ENCODE measurements at regions not wholly inside any gene's neighbourhood (a gene's known extent, or its start where the extent isn't known, plus 50 kb on each side); places are given as distances from the start of the nearest gene placed in this dataset.

DNA sequence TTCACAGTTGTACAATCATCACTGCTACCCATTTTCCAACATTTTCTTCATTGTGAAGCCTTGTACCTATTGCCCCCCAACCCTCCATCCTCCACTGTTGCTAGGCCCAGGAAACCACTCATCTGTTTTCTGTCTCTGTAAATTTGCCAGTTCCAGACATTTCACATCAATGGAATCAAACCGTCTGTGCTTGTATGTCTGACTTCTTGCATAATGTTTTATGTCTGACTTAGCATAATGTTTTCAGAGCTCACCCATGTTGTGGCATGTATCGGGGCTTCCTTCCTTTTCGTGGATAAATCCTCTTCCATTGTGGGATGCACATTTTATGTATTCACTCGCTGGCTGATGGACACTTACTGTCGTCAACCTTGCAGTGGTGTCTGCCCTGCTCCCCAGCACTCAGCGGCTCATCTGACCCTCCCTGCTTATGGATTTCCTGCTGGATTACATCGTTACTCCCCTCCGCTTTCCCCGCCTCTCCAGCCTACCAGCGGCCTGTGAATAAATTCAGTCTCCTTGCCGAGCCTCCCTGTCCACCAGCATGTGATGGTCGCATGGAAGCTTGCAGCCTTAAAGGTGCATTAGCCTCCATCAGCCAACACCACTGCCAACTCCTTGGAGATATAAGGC is 727.6 kb upstream of the TMEM132C start:
- no peak for DNase-seq (ENCODE audit: low read depth)

DNA sequence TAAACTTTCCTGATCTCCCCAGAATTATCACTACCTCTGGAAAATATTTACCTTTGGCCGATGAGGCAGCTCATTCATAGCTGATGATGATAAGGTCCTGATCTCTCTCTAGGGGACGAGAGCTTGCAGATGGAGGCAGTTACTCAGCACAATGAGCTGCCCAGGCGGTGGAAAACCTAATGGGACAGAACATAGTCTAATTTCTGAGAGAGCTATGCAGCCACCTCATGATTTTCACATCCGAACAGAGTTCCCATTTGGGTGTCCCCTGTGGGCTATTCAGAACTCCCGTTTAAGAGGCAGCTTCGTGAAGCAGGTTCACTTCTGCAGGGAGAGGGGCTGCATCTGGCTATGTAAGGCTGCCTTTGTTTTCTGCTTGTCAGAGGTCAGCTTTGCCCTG is 724.6 kb upstream of the TMEM132C start:
- DNase-seq (ENCODE audit: low read depth), result no peak

DNA sequence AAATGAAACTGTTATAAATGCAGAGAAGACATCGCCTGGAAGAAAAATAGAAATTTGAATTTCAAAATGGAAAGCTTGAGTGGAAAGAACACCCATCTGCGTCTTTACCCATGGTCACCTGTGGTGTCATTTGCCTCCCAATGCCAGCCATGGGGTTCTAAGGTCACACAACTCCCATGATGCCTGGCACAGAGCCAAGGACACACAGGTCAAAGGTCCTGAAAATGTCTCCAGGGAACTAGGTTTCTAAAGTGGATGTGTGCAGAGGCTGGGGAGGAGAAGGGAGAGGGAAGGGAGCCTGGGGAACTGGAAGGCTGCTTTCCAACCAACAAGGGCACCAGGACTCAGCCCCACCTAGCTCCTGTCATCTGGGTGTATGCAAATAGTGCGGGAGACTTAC is 724.0 kb upstream of the TMEM132C start:
- no peak for DNase-seq (ENCODE audit: low read depth)

DNA sequence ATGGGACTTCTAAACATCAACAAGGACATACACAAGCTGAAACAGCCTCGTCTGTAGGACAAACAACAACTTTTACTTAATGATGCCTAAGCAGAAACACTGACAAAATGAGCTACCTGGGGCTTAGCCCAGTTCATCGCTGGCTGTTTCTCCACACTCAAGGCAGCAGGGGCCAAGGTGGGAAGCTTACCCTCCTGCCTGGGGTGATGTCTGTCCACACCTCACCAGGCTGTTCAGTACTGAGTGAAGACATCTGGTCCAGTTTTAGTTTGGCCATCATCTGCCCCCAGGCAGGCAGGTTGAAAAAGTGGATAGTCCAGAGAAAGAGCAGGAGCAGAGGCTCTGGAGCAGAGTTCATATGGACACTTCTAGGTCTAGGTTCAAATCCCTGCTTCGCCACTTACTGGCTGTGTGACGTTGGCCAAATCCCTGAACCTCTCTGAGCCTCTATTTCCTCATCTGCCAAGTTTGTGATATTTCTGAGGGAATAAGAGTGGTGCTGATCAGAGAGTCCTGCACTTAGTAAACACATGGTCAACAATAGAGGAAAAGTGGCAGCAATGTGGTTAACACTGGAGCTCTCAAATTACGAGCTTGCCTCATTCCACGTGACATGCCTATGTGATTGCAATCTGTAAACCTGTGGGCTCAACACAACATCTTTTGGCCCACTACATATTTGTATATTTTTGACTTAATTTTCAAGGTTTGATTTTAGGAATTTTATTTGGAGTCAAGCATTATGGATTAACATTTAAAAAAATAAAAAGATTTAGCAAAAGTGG is 720.1 kb upstream of the TMEM132C start:
- DNase-seq (ENCODE audit: low read depth), result no peak

DNA sequence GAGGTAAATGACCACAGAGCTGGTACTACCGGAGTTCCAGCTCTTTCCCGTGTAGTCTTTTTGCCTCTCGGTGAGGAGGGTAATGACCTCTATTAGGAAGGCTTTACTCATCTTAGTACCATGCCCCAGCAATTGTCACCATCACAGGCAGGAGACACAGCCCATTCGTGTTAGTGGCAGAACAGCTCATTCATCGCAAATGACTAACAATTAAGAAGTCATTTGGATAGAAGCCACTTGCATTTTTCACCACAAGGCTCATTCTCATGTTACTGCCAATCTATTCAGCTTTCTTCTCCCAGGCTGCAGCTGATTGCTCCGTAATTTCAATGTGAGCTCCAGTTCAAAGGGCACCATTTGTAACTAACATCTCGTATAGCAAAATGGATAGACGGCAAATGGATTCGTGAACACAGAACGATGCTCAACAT is 718.8 kb upstream of the TMEM132C start:
- no peak for DNase-seq (ENCODE audit: low read depth)

DNA sequence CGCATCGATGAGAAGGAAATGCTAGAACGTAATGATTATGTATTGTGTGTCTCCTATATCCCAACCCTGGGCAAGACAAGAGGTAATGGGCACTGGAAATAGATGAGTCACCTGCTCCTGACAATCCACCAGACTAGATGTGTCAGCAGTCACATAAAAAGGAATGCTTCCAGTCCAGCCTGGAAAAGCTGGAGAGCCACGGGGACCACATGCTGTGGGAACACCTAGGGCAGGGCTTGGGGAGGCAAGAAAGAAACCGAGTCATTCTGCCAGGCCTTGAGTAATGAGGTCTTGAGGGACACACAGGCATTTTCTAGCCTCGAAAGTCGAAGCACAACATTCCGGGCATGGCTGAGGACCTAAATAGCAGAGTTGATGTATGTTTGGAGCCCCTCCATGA is 716.7 kb upstream of the TMEM132C start:
- DNase-seq (ENCODE audit: low read depth), result no peak

DNA sequence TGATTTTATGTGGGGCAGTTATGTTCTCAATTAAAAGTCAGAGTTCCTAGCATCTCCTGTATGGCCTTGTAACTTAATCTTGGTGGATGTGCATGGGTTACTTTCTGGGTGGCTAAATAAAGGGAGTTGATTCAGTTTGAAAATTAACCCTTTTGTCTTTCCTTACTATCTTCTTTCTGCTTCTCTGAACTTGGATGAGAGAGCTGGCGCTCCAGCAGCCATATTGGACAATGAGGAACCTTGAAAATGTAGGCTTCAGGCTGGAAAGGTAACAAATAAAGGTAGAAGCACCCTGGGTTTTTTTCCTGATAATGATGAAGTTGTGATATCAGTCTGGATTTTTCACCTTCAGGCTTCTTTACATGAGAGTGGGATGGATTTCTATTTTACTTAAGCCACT is 714.1 kb upstream of the TMEM132C start:
- DNase-seq (ENCODE audit: low read depth), result no peak

DNA sequence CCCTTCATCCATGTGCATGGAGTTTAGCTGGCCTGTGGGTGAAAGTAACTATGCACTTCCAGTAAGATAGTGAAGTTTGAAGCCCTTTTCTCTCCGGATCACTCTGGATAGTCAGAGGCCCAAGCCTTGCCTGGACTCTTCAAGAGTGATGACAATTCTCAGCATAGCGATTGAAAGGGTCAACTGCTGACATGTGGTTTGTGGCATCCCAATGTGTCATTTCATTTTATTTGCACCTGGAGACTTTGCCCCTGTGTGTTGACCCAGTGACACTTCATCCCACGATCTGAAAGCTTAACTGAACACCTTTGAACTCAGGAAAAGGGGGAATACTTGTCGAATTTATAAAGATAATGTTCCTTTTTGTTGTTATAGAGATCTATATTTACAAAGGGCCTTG is 711.9 kb upstream of the TMEM132C start:
- no peak for DNase-seq (ENCODE audit: low read depth)

DNA sequence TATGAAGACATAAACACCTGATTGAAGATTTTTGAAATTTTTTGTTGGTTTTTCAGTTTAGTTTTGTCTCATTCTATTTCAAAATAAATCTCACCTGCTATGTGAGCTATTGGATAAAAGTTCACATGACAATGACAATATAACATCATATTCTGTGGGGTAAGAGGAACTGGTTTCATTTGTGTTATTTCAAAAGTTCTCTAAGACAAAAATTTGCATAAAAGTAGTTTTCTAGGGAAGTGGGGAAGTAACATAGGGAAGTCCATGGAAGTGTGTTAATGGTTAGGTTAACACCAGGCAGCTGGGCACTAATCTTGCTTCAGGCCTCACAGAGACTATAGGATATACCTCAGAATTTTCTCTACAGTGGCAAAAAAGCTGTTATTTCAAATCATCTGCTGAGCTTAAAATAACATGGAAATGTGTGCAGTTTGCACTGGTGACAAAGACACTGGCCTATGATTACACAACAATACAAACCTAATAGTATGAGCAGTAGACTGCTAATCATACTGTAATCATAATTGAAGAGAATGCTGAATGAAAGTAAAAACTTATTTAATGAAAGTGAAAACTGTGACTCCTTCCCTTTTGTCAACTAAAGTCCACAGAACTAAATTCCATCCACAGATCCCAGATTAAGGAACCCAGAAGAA is 710.6 kb upstream of the TMEM132C start:
- DNase-seq (ENCODE audit: low read depth), result no peak

DNA sequence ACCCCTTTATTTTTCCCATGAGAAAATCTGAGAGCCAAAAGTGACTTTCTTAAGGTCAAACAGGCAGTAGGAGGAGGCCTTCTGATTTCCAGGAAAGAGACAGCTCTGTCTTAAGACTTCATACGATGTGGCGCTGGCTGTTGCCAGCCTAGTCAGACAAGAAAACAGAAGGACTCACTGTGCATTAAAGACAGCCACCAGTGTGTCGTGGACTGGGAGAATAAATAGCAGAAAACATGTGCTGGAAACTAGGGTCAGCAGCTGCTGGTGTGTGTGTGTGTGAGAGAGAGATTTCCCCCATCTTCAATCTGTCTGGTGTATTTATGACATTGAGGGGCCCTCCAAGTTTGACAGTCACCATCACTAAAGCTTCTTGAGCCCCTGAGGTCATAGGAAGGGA is 708.6 kb upstream of the TMEM132C start:
- DNase-seq (ENCODE audit: low read depth), result no peak

DNA sequence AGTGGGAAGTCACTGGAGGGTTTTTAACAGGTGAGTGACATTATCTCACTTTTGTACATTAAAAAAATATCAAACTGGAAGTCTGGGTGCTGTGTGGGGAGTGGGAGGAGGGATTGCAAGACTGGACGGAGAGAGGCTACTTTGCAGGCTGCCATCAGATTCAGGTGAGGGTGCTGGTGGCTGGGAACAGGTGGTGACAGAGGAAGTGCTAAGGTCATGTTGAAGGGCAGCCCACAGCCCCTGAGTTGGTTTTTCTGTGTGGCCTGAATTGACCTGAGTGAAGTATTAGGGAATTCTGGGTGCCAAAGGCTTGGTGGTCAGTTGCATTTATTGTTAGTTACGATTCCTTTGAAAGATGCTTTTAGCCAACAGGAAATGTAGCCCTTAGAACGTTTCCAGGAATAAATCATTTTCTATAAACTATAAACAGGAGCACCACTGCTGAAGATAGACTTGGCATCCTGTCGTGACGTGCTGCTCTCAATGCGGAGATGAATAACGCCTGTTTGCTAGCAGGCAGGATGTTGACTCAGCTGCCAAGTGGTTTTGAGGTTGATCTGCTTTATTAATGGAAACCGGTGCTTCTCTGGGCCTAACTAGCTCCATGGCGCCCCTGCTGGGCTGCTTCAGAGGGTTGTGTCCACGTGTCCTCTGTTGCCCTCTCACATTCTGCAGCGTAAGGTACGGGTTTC is 707.5 kb upstream of the TMEM132C start:
- peak; percentile 25 for DNase-seq (ENCODE audit: low read depth)

DNA sequence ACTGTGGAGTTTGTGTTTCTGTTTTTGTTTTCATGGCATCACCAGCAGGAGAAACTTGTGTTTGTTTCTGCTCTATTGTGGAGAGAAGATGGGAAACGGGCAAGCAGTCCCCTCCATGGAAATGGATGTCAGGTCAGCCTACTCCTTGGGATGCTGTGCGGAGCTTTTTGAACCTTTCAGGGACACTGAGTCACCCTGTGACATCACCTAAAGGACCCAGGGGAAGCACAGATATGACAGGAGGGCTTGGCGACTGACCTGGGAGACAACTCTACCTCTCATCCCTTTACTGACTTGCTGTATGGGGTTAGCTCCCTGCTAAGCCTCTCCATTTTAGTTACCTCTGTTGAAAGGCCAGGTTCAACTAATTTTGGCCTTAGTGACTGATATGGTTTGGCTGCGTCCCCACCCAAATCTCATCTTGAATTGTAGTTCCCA is 706.9 kb upstream of the TMEM132C start:
- DNase-seq (ENCODE audit: low read depth), result no peak

DNA sequence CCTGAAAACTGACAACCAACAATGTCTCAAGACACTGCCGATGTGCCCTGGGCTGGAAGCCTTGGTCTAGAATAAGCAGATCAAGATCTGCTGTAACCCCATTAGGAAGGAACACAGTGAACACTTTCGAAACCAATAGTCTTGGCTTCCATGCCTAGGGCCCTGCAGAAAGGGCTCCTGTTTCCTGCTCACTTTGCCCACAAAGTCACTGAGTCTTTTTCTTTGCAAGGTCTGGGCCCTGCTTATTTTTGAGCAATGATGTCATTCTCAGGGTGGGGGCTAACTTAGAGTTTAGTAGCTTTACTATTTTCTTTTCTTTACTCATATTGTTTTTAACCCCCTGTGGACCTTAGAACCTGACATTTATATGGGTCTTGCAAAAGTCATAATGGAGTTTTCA is 704.2 kb upstream of the TMEM132C start:
- no peak for DNase-seq (ENCODE audit: low read depth)

DNA sequence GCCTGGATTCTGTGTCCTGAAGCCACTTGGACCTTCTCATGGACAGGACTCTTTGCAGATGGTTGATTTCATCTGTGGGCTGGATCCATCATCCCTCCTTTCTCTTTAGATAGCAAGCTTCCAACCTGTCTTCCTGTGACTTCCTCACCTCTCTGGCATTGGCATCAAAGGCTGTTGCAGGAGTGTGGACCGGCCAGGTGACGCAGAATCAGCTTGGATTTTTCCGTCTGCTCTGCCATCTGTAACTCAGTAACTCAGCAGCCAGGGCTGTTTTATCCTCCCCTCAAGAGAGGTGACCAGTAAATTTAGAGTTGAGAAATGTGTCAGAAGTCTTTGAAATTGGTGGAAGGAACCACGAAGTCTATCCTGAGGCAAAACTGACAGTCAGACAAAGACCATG is 701.7 kb upstream of the TMEM132C start:
- no peak for DNase-seq (ENCODE audit: low read depth)

DNA sequence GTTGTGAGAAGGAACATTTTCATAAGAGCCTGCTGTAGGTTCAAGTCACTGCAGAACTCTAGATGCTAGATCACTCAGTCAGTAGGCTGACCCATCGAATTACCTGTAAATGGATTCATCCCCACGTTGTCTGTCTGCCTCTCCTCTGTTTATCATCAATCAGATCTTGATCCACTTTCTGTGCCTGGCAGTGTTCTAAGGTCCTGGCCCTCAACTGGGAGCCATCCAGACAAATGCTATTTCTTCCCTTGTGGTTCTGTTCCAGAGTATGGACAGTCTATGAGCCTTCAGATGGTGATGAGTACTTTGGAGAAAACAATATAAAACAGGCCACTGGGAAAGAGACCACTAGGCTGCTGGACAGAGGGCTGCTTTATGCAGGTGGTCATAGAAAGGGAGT is 699.4 kb upstream of the TMEM132C start:
- DNase-seq (ENCODE audit: low read depth), result no peak

DNA sequence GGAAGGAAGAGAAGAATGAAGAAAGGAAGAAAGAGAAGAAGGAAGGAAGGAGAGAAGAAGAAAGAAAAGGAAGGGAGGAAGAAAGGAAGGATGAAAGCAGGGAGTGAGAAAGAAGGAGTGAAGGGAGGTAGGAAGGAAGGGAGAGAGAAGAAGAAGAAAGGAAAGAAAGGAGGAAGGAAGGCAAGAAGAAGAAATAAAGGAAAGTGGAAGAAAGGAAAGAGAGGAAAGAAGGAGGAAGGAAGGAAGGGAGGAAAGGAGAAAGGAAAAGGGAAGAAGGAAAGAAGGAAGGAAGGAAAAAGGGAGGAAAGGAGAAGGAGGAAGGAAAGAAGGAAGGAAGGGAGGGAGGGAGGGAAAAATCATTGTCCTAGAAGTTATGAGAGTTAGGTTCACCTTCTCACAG is 696.6 kb upstream of the TMEM132C start:
- DNase-seq (ENCODE audit: low read depth), result no peak

DNA sequence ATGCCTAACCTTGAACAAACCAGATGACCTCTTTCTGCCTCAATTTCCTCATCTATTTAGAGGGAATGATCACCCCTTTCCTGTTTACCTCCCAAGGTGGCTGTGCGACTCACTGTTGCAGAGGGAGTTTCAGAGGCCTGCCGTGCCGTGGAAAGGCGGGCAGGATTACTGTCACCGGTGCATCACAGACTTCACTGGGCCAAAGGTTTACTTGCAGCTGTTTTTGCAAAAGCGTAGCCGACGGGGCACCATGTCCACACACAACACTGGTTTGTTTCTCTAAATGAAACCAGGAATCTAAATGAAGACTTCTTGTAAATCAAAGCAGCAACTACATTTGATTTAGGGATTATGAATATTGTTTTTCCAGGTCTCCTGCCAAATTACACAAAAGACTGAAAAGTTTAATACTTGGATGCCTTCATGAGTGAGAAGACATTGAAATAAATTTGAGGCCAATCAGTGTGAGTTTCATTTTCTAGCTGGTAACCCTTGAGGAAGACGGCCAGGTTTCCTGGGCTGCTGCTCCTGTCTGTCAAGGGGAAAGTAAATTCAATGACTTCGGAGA is 696.1 kb upstream of the TMEM132C start:
- DNase-seq (ENCODE audit: low read depth), result no peak

DNA sequence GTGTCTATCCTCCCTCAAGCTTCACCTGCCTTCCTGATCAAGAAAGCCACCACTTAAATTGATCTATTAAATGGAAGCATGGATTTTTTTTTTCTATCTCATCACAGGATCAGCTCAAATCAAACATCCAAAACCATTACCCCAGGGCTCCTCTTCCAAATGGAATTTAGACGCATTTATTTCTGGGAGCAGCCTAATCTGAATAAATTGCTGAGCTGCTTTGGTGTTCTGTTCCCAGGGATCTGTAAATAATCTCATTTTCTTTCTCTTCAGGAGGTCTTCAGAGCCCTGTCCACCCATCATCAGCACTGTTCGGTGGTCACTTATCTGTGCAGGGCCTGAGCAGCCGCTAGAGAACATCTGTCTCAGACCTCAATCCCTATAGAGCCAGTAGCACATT is 695.4 kb upstream of the TMEM132C start:
- no peak for DNase-seq (ENCODE audit: low read depth)

DNA sequence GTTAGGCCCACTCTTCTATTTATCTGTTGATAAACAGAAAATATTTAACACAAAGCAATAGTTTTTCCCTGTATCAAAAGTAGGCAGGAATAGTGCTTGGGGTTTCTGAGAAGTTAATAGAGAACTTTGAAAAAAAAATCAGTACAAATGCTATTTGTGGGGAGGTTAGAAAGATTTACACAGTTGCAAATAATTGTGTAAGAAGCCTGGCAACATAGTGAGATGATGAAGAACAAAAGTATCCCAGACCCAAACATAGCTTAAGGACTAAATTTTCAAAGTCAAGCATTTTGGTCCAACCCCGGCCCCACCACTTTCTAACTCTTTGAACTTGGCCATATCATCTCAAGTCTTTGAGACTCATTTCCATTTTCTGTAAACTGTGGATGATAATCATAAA is 687.5 kb upstream of the TMEM132C start:
- DNase-seq (ENCODE audit: low read depth), result no peak

DNA sequence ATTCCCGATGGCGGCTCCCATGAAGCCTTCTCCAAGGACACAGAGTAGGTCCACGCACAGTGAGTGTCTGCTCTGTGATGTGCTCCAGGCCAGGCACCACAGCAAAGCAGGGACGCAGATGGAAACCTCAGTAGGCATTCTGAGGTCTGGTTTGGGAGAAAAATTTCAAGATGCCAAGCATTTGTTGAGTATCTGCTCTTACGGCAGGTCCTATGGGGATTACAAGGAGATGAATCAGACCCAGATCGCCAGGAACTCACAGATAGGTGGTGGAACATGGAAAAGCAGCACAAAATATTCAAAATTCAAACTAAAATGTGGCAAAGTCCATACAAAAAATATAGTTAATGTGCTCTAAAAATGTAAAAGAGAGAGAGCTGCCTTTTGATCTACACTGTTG is 684.9 kb upstream of the TMEM132C start:
- DNase-seq (ENCODE audit: low read depth), result no peak

DNA sequence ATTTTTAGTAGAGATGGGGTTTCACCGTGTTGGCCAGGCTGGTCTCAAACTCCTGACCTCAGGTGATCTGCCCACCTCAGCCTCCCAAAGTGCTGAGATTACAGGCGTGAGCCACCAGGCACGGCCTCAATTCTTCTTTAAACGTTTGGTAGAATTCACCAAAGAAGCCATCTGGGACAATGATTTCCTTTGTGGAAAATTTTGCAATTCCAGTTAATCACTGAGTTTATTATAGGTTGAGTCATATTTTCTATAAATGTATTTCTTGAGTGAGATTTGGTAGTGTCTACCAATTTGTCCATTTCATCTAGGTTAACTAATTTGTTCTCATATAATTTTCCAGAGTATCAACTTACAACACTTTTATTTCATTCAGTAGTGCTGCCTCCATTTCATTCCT is 683.9 kb upstream of the TMEM132C start:
- no peak for DNase-seq (ENCODE audit: low read depth)

DNA sequence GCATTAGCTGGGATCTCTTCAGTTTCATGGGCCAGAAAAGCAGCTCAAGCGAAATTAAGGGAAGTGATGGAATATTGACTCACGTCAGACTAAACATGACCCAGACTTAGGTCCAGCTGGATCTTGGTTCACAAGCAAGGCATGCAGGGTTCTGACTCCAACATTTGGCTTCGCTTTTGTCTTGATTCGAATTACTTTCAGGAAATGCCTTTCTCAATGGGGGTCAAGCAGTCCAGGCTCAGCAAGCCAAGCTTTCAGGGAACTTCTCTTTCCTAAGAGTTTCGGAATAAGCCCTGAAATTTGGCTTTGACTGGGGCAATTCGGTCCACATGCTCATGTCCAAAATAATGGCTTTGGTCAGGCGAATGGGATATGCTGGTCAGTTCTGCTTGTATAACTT is 678.7 kb upstream of the TMEM132C start:
- no peak for DNase-seq (ENCODE audit: low read depth)
